NCI-H2107 (cell line): ENCODE measurements at regions not wholly inside any gene's neighbourhood (a gene's known extent, or its start where the extent isn't known, plus 50 kb on each side); places are given as distances from the start of the nearest gene placed in this dataset.
"Not testable (repeated sequence)": the region's sequence is repeated elsewhere in the genome, so short reads cannot be mapped to it uniquely, and the experiment has no call there.

ENCODE experiments used
- DNase-seq: peaks from one replicate; lab custom pipeline; 2025; lab: John Stamatoyannopoulos, UW

- no peak for DNase-seq
Measured at GRCh38 chr7:156515911-156516790, 124.4 kb upstream of the RNF32 start.

DNA sequence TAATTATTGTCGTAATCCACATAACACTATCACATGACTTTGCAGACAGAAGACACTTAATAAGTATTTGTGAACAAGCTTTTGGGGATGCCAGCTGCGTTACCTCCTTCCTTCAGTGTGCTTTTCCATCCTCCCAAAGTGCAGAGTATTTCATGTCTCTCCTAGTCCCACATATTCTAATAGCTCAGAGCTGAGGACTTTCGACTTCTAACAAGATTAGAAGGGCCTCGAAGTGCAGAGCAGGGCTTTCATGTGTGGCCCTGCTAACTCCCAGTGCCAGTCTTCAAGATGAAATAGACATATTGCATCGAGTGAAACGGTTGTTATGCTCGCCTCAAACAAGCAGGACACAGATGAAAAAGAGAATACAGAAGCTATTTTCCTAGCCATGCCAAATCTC, 125.7 kb upstream of the RNF32 start:
- no peak for DNase-seq

- no peak for DNase-seq
Measured at GRCh38 chr7:156511426-156511825, 129.1 kb upstream of the RNF32 start.

DNA sequence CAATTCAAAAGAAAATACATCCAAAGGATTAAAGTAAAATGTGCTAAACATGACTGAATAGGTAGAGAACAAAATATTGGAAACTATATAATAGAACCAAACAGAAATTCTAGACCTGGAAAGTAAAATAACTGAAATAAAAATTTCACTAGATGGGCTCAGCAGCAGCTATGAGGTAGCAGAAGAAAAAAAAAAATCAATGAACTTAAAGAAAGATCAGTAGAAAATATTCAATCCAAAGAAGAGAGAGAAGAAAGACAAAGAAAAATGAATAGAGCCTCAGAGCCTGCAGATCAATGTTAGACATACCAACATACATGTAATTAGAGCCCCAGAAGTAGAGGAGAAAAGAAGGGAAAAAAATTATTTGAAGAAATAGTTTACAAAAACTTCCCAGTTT, 129.6 kb upstream of the RNF32 start:
- no peak for DNase-seq

- DNase-seq: no peak
Measured at GRCh38 chr7:156509216-156509615, 131.4 kb upstream of the RNF32 start.

- DNase-seq: no peak
Measured at GRCh38 chr7:156505876-156506275, 134.7 kb upstream of the RNF32 start.

GRCh38 chr7:156504687-156505545, 135.7 kb upstream of the RNF32 start:
- no peak for DNase-seq

DNA sequence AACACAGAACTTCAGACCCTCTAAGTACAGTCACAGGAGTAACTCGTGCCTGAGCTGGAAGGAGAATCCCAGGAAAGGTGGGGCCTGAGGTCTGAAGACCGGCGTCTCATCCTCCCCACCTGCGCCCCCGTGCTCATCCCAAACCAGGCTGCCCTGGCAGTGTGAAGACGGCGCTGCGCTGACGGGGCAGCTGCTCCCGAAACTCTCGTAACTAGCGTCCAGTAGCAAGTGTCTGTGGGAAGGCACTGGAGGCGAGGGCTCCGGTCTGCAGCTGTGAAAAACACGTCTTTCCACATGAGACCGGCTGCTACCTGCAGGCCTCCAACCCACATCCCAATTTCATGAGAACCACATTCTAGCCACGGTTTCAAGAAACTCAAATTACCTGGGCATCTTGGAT, 136.6 kb upstream of the RNF32 start:
- no peak for DNase-seq

- DNase-seq: no peak
Measured at GRCh38 chr7:156503196-156503595, 137.4 kb upstream of the RNF32 start.

DNA sequence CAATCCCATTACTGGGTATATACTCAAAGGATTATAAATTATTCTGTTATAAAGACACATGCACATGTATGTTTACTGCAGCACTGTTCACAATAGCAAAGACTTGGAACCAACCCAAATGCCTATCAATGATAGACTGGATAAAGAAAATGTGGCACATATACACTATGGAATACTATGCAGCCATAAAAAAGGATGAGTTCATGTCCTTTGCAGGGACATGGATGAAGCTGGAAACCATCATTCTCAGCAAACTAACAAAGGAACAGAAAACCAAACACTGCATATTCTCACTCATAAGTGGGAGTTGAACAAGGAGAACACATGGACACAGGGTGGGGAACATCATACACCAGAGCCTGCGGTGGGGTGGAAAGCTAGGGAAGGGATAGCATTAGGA, 138.8 kb upstream of the RNF32 start:
- not testable (repeated sequence) for DNase-seq

DNA sequence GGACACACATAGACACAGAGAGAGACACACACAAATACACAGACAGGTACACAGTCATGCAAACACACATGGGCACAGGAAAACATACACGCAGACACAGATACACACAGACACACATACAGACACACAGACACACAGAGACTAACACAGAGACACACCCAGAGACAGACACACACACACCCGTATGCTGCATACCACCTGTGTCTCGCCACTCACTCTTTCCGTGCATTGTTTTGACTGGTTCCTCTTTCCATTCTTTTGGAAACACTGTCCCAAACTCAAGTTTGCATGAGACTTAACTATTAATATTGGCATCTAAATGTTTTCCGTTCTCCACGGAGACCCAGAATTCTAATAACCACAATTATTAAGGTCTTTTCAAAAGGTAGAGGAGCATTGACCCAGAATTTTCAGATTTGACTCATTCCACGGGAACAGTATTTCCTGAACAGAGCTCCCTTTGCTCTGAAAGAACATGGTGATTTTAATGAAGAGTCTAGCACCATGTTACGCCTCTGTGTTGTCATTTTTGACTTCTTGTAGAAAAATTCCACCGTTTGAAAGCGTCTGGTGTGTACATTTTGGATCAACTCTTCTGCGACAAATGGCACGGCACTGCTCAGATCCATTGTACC, 141.2 kb upstream of the RNF32 start:
- no peak for DNase-seq

DNA sequence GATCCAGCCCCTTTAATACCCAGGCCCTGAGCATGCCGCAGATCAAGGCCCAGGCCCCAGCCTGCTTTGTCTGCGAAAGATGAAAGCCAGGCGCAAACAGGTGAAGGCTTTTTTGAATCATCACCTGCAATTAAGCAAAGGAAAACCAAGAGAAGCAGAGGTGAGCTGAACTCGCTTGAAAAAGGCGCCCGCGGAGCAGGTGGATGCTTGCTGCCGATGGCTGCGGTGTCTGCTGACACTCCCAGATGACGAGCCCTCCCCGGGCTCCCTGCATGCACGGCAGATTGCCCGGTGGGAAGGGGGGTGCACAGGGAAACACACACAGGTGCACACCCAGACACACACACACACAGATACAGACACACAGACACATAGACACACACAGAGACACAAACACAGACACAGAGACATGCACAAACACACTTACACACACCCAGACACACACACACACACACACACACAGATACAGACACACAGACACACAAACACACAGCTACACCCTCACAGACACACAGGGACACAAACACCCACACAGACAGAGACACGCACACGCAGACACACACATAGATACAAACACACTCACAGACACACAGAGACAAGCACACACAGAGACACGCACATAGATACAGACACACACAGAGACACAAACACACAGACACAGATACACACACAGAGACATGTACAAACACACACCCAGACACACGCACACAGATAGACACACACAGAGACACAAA, 142.6 kb upstream of the RNF32 start:
- no peak for DNase-seq

DNA sequence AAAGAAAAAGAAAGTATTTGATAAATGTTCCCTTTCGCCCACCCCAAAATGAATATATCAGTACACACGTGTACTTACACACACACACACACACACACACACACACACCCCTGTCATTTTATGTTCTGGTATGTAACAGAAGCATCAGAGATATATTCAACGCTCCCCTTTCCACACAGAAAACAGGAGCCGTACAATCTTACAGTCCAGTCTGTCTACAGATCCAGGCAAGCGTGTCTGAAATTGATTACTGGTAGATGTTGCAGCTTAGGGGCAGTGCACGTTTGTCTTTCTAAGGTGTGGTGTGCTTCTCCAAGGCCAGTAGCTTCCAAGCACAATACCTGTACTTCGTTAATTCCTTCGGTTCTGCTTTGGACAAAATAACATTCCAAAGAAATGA, 143.7 kb upstream of the RNF32 start:
- DNase-seq: no peak

GRCh38 chr7:156496363-156496769, 144.2 kb upstream of the RNF32 start:
- DNase-seq: no peak

GRCh38 chr7:156494960-156495359, 145.6 kb upstream of the RNF32 start:
- DNase-seq: no peak

DNA sequence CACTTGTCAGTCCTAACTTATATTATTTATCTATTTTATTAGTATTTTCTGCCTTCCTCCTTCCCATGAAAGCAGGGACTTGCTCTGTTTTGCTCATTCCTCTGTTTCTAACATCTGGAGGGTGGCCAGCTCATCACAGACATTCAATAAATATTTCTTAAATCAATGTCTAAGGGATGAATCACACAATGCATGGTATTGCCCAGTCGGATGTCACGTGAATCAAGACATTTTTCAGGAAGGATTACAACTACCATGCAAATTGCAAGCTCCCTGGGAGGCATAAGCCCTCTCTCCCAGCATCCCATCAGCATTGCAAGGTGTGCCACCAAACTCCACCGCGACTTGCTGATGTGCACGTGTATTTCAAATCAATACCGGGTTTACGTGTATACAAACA, 146.6 kb upstream of the RNF32 start:
- DNase-seq: no peak

GRCh38 chr7:156492170-156492569, 148.4 kb upstream of the RNF32 start:
- DNase-seq: no peak

- DNase-seq: no peak
Measured at GRCh38 chr7:156491435-156491834, 149.1 kb upstream of the RNF32 start.

DNA sequence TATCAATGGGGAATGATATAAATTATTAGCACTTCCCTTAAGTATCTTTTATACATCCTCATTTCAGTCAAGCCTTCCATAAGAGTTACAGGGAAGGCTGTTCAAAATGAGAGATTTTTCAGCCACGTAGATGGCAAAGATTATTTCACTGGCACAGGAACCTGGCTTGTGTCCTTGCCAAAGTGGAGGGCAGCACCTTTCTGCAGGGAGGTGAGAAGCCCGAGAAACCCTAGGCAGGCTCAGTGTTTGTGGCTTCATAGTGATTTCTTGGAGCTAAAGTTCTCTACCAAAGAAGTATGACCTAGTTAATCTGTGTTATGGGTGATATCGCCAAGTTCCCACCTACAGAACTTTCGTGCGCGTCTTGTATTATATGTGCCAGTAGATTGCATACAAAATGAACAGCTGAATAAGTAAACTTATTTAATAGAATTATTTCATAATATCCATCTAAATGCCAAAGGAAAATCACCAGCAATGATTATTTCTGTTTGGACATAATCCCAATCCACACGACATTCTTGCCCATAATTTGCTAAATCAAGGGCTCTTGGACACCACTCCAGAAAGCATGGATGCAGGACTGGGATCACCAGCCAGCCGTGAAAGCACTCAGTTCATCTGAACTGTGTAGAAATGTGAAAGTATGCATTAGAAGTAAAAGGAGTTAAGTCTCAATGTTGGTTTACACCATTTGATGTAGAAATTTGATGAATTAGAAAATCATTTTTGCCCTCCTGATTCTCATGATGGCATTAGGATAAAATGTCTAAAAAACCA, 150.4 kb upstream of the RNF32 start:
- DNase-seq: no peak

DNA sequence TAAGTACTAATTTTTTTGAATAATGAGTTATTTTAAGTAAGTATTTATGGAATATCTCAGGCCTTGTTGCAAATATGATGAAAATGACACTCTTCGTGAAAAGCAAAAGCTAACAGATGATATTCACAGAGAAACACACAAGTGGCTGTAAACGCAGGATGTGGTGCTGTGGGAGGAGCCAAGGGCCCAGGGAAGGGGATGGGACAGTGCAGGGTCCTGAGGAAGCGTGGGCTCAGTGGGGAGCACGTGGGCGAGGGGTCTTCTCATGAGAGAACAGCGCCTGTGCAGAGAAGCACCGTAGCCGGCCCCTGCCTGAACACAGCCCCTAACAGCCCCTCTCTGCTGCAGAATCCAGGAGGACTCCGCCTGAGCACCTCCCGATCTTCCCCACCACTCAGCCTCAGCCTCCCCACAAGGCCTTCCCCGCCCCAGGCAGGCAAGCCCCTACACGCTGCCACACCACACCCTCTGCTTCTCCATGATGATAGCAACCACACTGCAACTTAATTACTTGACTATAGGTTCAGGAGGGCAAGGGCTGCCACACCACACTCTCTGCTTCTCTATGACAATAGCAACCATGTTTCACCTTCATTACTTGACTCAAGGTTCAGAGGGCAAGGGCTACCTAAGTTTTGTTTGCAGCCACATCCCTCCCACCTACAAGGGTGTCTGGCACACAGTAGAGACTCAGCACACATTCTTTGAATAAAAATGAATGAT, 152.6 kb upstream of the RNF32 start:
- no peak for DNase-seq

DNA sequence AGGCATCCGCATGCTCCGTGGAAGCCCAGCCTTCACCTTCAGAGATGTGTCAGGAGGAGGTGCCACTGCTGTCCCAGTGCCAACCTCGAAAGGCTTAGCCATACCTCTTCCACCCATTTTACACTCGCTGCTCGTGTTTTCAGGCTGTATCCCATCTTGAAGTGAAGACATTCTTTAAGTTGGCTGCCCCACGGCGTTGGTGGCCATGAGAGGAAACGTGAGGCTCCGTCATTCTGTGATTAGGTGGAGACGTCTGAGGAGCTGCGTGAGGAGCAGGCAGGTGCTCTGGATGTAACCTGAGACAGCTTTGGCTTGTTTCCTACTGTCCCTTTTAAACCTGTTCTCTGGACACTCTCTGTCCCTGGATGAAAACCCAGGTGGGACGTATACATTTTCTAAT, 159.9 kb upstream of the RNF32 start:
- no peak for DNase-seq
